Breast epithelium (tissue), 3 donors: ENCODE measurements at regions not wholly inside any gene's neighbourhood (a gene's known extent, or its start where the extent isn't known, plus 50 kb on each side); places are given as distances from the start of the nearest gene placed in this dataset.

Experiments used
- CTCF ChIP-seq, 3 donors: fragments of 450-650 bp; IDR thresholded peaks; one replicate each; pipeline ENCODE4 v1.5.1; 2016 to 2017; ENCODE audit warnings: antibody characterized with exemption in 3 of 3, mild to moderate bottlenecking in 3 of 3, moderate library complexity in 3 of 3
- POLR2A ChIP-seq: fragments of 450-650 bp; IDR thresholded peaks from one replicate; pipeline ENCODE4 v1.6.1; 2016; ENCODE audit warnings: antibody characterized with exemption, mild to moderate bottlenecking, moderate library complexity
- POLR2AphosphoS5 ChIP-seq, 3 donors: sonication (generic); formaldehyde crosslinking; IDR thresholded peaks; one replicate each; pipeline ENCODE4 v1.6.1; 2017; ENCODE audit warnings: antibody characterized with exemption in 3 of 3

- TF ChIP-seq CTCF (IDR thresholded peaks at IDR 0.05) (no peak), POLR2A (no peak), POLR2AphosphoS5 (IDR thresholded peaks at IDR 0.05) (no peak)
These were observed 344.7 kb upstream of the TCF4 start for GRCh38 chr18:55932675-55933074.
